ENCODE measurements at regions not wholly inside any gene's neighbourhood (a gene's known extent, or its start where the extent isn't known, plus 50 kb on each side); places are given as distances from the start of the nearest gene placed in this dataset.

DNA sequence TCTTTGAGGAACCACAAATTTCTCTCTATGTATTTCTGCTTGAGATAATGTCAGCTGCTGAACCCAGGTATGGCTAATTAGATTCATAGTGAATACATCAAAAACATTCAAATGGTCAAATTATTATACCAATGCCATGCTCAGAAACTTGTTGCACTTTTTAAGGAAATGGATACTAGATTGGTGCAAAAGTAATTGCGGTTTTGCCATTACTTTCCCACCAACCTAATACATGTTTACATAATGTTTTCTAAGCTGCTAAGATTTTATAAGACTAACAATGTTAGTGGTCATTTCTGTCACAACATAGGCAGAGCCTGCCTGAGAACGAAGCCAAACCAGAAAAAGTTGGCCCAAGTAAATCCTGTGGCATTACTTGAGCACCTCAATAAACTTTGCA lies 568.2 kb upstream of the LRATD1 start:
- Histone ChIP-seq H3K56ac (replicated peaks; ENCODE audit: insufficient read length, low read depth, low read length) (no peak overlapping the region), H3K36me3 (ENCODE audit: control insufficient read depth in 2 of 4, insufficient read depth in 4 of 4, low read length in 3 of 4) (no peaks in the 10 kb centered on the region), H2BK12ac (ENCODE audit: low read depth, low read length) (no peak overlapping the region), H2AK5ac (ENCODE audit: low read depth, low read length) (no peak overlapping the region), H3K27me3 (replicated peaks in 1 of 4; ENCODE audit: control insufficient read depth in 3 of 4, extremely low read depth in 1 of 4, insufficient read depth in 3 of 4, low read length in 3 of 4) (peaks cover 0 to 1% (median 0%) of the 10 kb centered on the region in 4 experiments; a peak in 1 of 7 replicates), H3K4me1 (replicated peaks in 1 of 4; ENCODE audit: control insufficient read depth in 3 of 4, insufficient read depth in 4 of 4, low read length in 3 of 4) (no peaks in the 10 kb centered on the region), H3K23me2 (ENCODE audit: low read depth, low read length) (no peaks in the 10 kb centered on the region), H3K27ac (ENCODE audit: low read depth, low read length) (no peak overlapping the region), H3K4me3 (ENCODE audit: extremely low read depth in 1 of 4, insufficient read depth in 2 of 4, low read depth in 3 of 4, low read length in 4 of 4) (no peak overlapping the region), H4K5ac (ENCODE audit: insufficient read length, low read depth, low read length) (no peak overlapping the region), H3K4me2 (ENCODE audit: insufficient read depth in 1 of 2, low read depth in 2 of 2, low read length in 2 of 2) (no peak overlapping the region), H2AFZ (ENCODE audit: low read length) (no peak overlapping the region), H3K23ac (ENCODE audit: insufficient read length) (no peak overlapping the region), H2BK20ac (ENCODE audit: low read length) (no peak overlapping the region), H4K20me1 (replicated peaks in 1 of 2; ENCODE audit: control insufficient read depth in 1 of 2, insufficient read depth in 2 of 2, low read length in 2 of 2) (no peaks in the 10 kb centered on the region), H3K14ac (ENCODE audit: insufficient read length) (no peak overlapping the region), H2BK15ac (ENCODE audit: low read length) (no peak overlapping the region), H3K79me1 (ENCODE audit: low read depth, low read length) (no peaks in the 10 kb centered on the region), H3K4ac (replicated peaks; ENCODE audit: insufficient read length, low read depth, low read length) (no peak overlapping the region), H3K9ac (replicated peaks in 1 of 4; ENCODE audit: extremely low read depth in 1 of 4, low read depth in 3 of 4, low read length in 3 of 4) (no peak overlapping the region), H2BK120ac (replicated peaks; ENCODE audit: low read depth, low read length) (no peak overlapping the region), H3K9me3 (ENCODE audit: insufficient read depth in 2 of 2, low read depth in 1 of 2, low read length in 1 of 2) (no peaks in the 10 kb centered on the region), H3K79me2 (ENCODE audit: control insufficient read depth in 1 of 2, insufficient read depth in 2 of 2, low read length in 2 of 2) (no peaks in the 10 kb centered on the region), H4K8ac (ENCODE audit: extremely low read depth, insufficient read depth, low read length) (no peak overlapping the region), H3K18ac (ENCODE audit: extremely low read depth, low read length) (no peak overlapping the region), H2BK5ac (ENCODE audit: low read depth, low read length) (no peak overlapping the region), H4K91ac (replicated peaks; ENCODE audit: insufficient read length, low read length) (no peak overlapping the region)
- DNase-seq (ENCODE audit: low read depth in 1 of 2, low spot score in 2 of 2) (no peak), FAIRE-seq (no peak)
- ChIA-PET CTCF (ENCODE audit: partially characterized antibody) (no interaction called here), POLR2A (ENCODE audit: partially characterized antibody) (no interaction called here)
- 93% methylated on average over 2 of the region's 2 CpGs; no CpG with 5 or more reads in 1 of the 2 experiments for WGBS, 2 experiments (ENCODE audit: extremely low coverage in 1 of 2, insufficient coverage in 1 of 2, insufficient read length in 1 of 2, insufficient replicate concordance in 2 of 2, low coverage in 1 of 2, low lambda C conversion rate in 2 of 2, missing lambda C conversion rate in 1 of 2)
- TF ChIP-seq TAF1 (IDR thresholded peaks at IDR 0.05; ENCODE audit: low read depth, low read length): no peak
- TF ChIP-seq, protein P1, sequence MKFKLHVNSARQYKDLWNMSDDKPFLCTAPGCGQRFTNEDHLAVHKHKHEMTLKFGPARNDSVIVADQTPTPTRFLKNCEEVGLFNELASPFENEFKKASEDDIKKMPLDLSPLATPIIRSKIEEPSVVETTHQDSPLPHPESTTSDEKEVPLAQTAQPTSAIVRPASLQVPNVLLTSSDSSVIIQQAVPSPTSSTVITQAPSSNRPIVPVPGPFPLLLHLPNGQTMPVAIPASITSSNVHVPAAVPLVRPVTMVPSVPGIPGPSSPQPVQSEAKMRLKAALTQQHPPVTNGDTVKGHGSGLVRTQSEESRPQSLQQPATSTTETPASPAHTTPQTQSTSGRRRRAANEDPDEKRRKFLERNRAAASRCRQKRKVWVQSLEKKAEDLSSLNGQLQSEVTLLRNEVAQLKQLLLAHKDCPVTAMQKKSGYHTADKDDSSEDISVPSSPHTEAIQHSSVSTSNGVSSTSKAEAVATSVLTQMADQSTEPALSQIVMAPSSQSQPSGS (IDR thresholded peaks at IDR 0.05; ENCODE audit: low read length): no peak

Data from H1 (cell line).